WTC11 (cell line): ENCODE measurements at regions not wholly inside any gene's neighbourhood (a gene's known extent, or its start where the extent isn't known, plus 50 kb on each side); places are given as distances from the start of the nearest gene placed in this dataset.

Experiments used
- MLX ChIP-seq: sonication (generic); formaldehyde crosslinking; IDR thresholded peaks from 2 replicates; pipeline ENCODE4 v1.8.1; 2023; ENCODE audit warnings: mild to moderate bottlenecking, missing genetic modification reagents, moderate library complexity
- TF ChIP-seq, protein P1 (sequence below): fragments of 200-600 bp; IDR thresholded peaks from 2 replicates; pipeline ENCODE4 v1.8.0; 2022; ENCODE audit warnings: antibody characterized with exemption
- TF ChIP-seq, protein P2 (sequence below): fragments of 250-450 bp; sonication (Bioruptor Pico); IDR thresholded peaks from 2 replicates; pipeline ENCODE4 v1.9.0; 2021; ENCODE audit warnings: mild to moderate bottlenecking
- TF ChIP-seq, protein P3 (sequence below): fragments of 250-450 bp; sonication (Bioruptor Pico); IDR thresholded peaks from 2 replicates; pipeline ENCODE4 v2.1.2; 2022; ENCODE audit warnings: mild to moderate bottlenecking, moderate library complexity
- TF ChIP-seq, protein P4 (sequence below): sonication (generic); formaldehyde crosslinking; IDR thresholded peaks from 2 replicates; pipeline ENCODE4 v1.8.1; 2023; ENCODE audit warnings: mild to moderate bottlenecking, missing genetic modification reagents, moderate library complexity

GRCh38 chr15:70401709-70402108 lies 304.0 kb upstream of the TLE3 start:
- TF ChIP-seq, protein P1, sequence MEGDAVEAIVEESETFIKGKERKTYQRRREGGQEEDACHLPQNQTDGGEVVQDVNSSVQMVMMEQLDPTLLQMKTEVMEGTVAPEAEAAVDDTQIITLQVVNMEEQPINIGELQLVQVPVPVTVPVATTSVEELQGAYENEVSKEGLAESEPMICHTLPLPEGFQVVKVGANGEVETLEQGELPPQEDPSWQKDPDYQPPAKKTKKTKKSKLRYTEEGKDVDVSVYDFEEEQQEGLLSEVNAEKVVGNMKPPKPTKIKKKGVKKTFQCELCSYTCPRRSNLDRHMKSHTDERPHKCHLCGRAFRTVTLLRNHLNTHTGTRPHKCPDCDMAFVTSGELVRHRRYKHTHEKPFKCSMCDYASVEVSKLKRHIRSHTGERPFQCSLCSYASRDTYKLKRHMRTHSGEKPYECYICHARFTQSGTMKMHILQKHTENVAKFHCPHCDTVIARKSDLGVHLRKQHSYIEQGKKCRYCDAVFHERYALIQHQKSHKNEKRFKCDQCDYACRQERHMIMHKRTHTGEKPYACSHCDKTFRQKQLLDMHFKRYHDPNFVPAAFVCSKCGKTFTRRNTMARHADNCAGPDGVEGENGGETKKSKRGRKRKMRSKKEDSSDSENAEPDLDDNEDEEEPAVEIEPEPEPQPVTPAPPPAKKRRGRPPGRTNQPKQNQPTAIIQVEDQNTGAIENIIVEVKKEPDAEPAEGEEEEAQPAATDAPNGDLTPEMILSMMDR = no peak
- TF ChIP-seq MLX (CRISPR knock-in tag) = no peak
- TF ChIP-seq, protein P2, sequence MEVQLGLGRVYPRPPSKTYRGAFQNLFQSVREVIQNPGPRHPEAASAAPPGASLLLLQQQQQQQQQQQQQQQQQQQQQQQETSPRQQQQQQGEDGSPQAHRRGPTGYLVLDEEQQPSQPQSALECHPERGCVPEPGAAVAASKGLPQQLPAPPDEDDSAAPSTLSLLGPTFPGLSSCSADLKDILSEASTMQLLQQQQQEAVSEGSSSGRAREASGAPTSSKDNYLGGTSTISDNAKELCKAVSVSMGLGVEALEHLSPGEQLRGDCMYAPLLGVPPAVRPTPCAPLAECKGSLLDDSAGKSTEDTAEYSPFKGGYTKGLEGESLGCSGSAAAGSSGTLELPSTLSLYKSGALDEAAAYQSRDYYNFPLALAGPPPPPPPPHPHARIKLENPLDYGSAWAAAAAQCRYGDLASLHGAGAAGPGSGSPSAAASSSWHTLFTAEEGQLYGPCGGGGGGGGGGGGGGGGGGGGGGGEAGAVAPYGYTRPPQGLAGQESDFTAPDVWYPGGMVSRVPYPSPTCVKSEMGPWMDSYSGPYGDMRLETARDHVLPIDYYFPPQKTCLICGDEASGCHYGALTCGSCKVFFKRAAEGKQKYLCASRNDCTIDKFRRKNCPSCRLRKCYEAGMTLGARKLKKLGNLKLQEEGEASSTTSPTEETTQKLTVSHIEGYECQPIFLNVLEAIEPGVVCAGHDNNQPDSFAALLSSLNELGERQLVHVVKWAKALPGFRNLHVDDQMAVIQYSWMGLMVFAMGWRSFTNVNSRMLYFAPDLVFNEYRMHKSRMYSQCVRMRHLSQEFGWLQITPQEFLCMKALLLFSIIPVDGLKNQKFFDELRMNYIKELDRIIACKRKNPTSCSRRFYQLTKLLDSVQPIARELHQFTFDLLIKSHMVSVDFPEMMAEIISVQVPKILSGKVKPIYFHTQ (CRISPR knock-in tag) = no peak
- TF ChIP-seq, protein P3, sequence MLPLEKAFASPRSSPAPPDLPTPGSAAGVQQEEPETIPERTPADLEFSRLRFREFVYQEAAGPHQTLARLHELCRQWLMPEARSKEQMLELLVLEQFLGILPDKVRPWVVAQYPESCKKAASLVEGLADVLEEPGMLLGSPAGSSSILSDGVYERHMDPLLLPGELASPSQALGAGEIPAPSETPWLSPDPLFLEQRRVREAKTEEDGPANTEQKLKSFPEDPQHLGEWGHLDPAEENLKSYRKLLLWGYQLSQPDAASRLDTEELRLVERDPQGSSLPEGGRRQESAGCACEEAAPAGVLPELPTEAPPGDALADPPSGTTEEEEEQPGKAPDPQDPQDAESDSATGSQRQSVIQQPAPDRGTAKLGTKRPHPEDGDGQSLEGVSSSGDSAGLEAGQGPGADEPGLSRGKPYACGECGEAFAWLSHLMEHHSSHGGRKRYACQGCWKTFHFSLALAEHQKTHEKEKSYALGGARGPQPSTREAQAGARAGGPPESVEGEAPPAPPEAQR = no peak
- TF ChIP-seq, protein P4, sequence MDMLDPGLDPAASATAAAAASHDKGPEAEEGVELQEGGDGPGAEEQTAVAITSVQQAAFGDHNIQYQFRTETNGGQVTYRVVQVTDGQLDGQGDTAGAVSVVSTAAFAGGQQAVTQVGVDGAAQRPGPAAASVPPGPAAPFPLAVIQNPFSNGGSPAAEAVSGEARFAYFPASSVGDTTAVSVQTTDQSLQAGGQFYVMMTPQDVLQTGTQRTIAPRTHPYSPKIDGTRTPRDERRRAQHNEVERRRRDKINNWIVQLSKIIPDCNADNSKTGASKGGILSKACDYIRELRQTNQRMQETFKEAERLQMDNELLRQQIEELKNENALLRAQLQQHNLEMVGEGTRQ = no peak
